ENCODE measurements at regions not wholly inside any gene's neighbourhood (a gene's known extent, or its start where the extent isn't known, plus 50 kb on each side); places are given as distances from the start of the nearest gene placed in this dataset.

DNA sequence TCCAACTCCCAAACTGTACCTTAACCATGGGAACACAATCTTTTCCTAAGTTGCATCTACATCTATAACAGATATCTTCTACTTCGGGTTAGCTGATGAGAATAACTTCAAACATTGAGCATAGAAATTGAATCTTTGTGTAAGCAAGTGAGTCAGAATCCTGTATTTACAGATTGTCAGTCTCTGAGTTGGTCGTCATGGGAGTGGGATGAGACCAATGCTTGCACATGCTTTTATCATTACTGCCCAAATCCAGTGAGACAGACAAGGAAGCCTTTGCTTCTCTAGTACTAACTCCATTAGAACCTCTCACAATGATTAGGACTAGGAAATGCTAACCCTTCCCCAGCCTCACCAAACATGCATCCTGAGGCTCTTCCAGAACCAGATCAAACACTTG is 587.1 kb upstream of the ZNF717 start:
- Histone ChIP-seq H3K4me1 (ENCODE audit: control insufficient read depth, insufficient read depth, low read length) (no peaks in the 10 kb centered on the region), H3K4me3 (ENCODE audit: low read depth in 2 of 2, low read length in 2 of 2) (no peak overlapping the region), H3K27me3 (ENCODE audit: control insufficient read depth, insufficient read depth, low read length) (no peaks in the 10 kb centered on the region), H3K9me3 (ENCODE audit: control insufficient read depth, insufficient read depth, low read depth, low read length) (no peaks in the 10 kb centered on the region), H3K36me3 (ENCODE audit: control insufficient read depth, insufficient read depth, low read length) (no peaks in the 10 kb centered on the region), H3K27ac (ENCODE audit: low read length) (no peak overlapping the region)
- ChIA-PET CTCF (no interaction called here), POLR2A (no interaction called here)
- in situ Hi-C loops (cut with HindIII; ENCODE audit: low pct_unique_long_range_greater_than_20kb, low sequenced_read_pairs) = no loop called here
- DNase-seq (ENCODE audit: low read depth, low spot score) = no peak
- TF ChIP-seq POLR2AphosphoS5 (IDR thresholded peaks at IDR 0.05; ENCODE audit: low read depth, low read length) (no peak), TCF7L2 (IDR thresholded peaks at IDR 0.05; ENCODE audit: low read depth, low read length) (no peak), SIN3A (IDR thresholded peaks at IDR 0.05; ENCODE audit: borderline replicate concordance, insufficient read depth, low read depth, low read length) (no peak)
- TF ChIP-seq, protein P1, sequence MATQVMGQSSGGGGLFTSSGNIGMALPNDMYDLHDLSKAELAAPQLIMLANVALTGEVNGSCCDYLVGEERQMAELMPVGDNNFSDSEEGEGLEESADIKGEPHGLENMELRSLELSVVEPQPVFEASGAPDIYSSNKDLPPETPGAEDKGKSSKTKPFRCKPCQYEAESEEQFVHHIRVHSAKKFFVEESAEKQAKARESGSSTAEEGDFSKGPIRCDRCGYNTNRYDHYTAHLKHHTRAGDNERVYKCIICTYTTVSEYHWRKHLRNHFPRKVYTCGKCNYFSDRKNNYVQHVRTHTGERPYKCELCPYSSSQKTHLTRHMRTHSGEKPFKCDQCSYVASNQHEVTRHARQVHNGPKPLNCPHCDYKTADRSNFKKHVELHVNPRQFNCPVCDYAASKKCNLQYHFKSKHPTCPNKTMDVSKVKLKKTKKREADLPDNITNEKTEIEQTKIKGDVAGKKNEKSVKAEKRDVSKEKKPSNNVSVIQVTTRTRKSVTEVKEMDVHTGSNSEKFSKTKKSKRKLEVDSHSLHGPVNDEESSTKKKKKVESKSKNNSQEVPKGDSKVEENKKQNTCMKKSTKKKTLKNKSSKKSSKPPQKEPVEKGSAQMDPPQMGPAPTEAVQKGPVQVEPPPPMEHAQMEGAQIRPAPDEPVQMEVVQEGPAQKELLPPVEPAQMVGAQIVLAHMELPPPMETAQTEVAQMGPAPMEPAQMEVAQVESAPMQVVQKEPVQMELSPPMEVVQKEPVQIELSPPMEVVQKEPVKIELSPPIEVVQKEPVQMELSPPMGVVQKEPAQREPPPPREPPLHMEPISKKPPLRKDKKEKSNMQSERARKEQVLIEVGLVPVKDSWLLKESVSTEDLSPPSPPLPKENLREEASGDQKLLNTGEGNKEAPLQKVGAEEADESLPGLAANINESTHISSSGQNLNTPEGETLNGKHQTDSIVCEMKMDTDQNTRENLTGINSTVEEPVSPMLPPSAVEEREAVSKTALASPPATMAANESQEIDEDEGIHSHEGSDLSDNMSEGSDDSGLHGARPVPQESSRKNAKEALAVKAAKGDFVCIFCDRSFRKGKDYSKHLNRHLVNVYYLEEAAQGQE (IDR thresholded peaks at IDR 0.05; ENCODE audit: insufficient read depth in 1 of 2, low read depth in 2 of 2, low read length in 1 of 2) = no peak
- TF ChIP-seq, protein P2, sequence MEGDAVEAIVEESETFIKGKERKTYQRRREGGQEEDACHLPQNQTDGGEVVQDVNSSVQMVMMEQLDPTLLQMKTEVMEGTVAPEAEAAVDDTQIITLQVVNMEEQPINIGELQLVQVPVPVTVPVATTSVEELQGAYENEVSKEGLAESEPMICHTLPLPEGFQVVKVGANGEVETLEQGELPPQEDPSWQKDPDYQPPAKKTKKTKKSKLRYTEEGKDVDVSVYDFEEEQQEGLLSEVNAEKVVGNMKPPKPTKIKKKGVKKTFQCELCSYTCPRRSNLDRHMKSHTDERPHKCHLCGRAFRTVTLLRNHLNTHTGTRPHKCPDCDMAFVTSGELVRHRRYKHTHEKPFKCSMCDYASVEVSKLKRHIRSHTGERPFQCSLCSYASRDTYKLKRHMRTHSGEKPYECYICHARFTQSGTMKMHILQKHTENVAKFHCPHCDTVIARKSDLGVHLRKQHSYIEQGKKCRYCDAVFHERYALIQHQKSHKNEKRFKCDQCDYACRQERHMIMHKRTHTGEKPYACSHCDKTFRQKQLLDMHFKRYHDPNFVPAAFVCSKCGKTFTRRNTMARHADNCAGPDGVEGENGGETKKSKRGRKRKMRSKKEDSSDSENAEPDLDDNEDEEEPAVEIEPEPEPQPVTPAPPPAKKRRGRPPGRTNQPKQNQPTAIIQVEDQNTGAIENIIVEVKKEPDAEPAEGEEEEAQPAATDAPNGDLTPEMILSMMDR (IDR thresholded peaks at IDR 0.05) = no peak
- intact Hi-C loops (cut with micrococcal nuclease; ENCODE audit: unreplicated experiment) = no loop called here
- ATAC-seq = no peak
- BruUV-seq (replicated peaks) = no TSS peak

DNA sequence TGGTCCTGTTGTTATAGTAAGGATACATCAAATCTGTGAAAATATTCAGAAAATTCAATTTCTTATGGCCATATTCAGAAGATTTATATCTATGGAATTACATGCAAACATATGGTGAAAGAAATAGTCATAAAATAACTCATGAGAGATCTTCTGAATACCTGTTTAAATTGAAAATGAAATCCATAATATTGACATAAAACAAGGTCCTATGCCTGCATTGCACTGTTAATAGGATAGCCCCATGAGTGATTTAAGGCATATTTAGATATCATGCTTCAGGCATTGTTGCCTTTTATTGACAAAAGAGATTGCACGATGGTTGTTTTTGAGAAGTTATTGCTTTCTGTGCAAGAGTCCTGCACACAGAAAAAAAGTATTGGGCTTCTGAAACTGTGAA is 591.7 kb upstream of the ZNF717 start:
- no TSS peak for BruUV-seq (replicated peaks)
- intact Hi-C loops (cut with micrococcal nuclease; ENCODE audit: unreplicated experiment) (no loop called here), in situ Hi-C loops (cut with HindIII; ENCODE audit: low pct_unique_long_range_greater_than_20kb, low sequenced_read_pairs) (no loop called here)
- H3K27me3 ChIP-seq (ENCODE audit: control insufficient read depth, insufficient read depth, low read length) = no peaks in the 10 kb centered on the region
- ChIA-PET POLR2A (no interaction called here), CTCF (no interaction called here)
- H3K9me3 ChIP-seq (ENCODE audit: control insufficient read depth, insufficient read depth, low read depth, low read length) = no peaks in the 10 kb centered on the region
- no peak overlapping the region for H3K4me3 ChIP-seq (ENCODE audit: low read depth in 2 of 2, low read length in 2 of 2)
- ATAC-seq (no peak), DNase-seq (ENCODE audit: low read depth, low spot score) (no peak)
- no peaks in the 10 kb centered on the region for H3K4me1 ChIP-seq (ENCODE audit: control insufficient read depth, insufficient read depth, low read length)
- H3K36me3 ChIP-seq (ENCODE audit: control insufficient read depth, insufficient read depth, low read length) = no peaks in the 10 kb centered on the region
- no peak overlapping the region for H3K27ac ChIP-seq (ENCODE audit: low read length)
- TF ChIP-seq SIN3A (IDR thresholded peaks at IDR 0.05; ENCODE audit: borderline replicate concordance, insufficient read depth, low read depth, low read length) (no peak), TCF7L2 (IDR thresholded peaks at IDR 0.05; ENCODE audit: low read depth, low read length) (no peak), POLR2AphosphoS5 (IDR thresholded peaks at IDR 0.05; ENCODE audit: low read depth, low read length) (no peak)
- TF ChIP-seq, protein P1 (IDR thresholded peaks at IDR 0.05; ENCODE audit: insufficient read depth in 1 of 2, low read depth in 2 of 2, low read length in 1 of 2) = no peak
- TF ChIP-seq, protein P2 (IDR thresholded peaks at IDR 0.05) = no peak

Measured in Panc1 (cell line).